Stimulated activated CD8-positive, alpha-beta memory T cell treated with anti-CD3 and anti-CD28 coated beads, Interleukin-4, amount 100 ng/mL, for 4 hours (primary cell): ENCODE measurements at regions not wholly inside any gene's neighbourhood (a gene's known extent, or its start where the extent isn't known, plus 50 kb on each side); places are given as distances from the start of the nearest gene placed in this dataset.
A peak's percentile ranks its signal among the peaks of the same experiment; 100 is the strongest.
"Not testable (repeated sequence)": the region's sequence is repeated elsewhere in the genome, so short reads cannot be mapped to it uniquely, and the experiment has no call there.

ENCODE experiments used
- DNase-seq, 2 donors: peaks; one replicate each; pipeline ENCODE4 v3.0.0-alpha.2; 2020; ENCODE audit warnings: low read depth in 2 of 2, low spot score in 1 of 2

DNA sequence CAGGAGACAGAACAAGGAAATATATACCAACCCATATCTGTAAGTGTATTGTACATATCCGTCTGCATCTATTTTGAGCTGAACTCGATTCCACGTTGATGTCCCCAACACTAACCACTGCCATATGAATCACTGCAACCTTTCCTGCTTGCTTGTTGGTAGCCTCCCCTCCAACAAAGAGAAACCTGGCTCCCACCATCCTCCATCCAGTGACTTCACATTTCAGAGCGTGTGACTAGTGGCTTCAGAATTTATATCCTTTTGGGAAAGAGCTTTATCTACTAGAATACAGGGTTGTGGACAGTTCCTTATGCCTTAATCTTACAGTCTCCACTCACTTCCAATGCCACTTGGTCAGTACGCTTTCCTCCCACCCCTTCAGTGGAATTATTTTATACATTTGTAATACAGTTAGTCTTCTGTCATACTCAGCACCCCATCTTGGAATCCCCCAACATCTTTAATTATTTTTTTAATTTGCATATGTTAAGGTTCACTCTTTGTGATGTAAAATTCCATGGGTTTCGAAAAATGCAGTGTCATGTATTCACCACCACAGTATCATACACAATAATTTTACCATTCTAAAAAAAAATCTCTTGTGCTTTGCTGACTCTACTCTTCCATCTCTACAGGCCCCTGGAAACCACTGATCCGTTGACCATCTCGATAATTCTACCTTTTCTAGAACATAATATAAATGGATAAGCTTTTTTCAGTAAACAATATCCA, 264.7 kb downstream of the BCL2L11 start:
- not testable (repeated sequence) for DNase-seq

DNA sequence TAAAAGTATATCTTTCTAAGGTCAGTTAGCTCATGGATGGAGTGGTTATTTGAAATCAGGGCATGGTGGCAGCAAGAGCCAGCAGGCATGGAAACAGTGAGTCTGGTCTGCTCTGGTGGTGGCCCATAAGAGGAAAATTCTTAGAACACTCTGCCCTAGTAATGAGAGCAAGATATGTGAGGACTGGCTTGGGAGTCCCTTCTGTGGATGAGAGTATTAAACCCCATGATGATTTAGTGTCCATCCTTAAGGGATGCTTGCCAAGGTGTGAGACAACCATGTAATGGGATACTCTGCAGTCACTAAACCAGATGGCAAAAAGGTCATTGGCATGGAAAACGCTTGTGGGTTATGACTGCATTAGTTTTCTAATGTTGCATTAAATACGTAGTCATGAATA, 269.9 kb downstream of the BCL2L11 start:
- not testable (repeated sequence) for DNase-seq

DNA sequence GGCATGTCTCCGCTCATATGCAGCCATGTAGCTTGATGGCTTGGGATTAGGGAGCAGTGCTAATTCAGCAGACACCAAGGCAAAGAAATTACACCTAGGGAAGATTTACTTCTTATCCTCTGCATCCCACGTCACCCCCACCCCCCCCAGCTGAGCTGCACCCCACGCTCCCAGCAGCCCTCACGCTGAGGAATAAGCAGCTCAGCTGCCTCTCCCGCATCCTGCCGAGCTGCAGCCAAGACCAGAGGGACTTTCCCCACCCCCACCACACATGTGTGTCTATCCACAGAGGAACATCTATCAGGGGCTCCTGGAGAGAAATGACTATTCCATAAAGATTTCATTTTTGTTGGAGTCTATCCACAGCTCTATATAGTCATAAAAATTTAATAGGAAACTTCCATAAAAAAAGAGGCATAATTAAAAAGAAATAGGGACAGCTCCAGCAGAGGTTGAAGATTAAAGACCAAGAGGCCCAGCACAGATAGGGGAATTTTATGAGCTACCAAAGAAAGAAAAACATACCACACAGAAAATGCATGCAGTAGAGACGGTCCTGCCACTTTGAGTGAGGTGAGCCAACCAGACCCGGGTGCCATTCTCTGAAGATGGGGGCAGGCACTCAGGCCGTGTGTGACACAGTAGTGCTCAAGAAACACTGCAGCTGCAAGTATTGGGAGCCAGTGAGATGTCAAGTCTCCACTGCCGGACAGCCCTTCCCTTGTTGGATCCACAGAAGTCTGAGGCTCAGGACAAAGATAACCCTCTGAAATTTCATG, 274.8 kb downstream of the BCL2L11 start:
- DNase-seq, result peak in 1 of 2 donors; percentile 5

DNA sequence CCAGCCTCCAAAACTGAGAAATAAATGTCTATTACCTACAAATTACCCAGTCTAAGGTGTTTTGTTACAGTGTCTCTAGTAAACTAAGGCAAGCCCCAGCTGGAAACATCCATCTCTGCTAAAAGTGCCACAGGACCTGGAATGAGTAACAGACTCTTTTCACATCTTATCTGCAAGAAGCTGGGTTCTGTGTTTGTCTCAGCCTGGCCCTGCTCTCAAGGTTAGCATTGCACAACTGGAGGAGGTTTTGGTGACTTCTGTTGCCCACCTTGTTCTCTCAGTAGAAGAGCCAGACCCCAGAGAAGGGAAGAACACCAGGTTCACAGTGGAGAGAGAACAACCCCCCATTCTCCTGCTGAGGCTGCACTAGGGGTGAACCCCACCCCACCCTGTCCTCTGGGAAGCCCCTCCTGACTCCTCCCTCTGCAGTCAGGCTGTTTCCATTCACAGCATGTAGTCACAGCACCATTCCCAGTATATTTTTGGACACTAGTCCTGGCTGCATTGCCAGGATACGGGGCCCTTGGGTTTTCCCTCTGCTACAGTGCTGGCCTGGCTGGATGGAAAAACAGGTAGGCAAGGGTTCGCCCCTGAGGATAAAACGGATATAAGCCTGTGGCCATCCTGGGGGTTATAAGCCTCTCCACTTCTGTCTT, 280.0 kb downstream of the BCL2L11 start:
- not testable (repeated sequence) for DNase-seq

- DNase-seq, result not testable (repeated sequence)
Measured at GRCh38 chr2:111401270-111402140, 280.8 kb downstream of the BCL2L11 start.

DNA sequence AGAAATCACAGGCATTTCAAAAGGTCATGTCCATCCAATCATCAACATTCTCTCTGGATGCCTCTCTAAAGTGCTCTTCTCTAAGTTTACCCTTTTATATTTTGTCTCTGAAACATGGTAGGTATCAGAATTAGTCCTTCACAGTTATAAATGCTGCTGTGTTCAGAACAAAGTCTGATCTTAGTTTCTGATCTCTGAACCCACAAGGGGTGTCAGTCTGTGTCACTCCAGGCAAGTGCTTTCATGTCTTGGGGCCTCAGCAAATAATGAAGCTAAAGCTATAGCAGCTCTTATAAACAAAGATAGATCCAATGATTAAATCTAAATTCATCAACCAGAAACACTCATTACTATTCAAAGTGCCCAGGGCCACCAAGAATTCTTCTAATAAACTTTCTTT, 281.7 kb downstream of the BCL2L11 start:
- DNase-seq, result not testable (repeated sequence)

- DNase-seq, result not testable (repeated sequence)
Measured at GRCh38 chr2:111403287-111403686, 282.6 kb downstream of the BCL2L11 start.

DNA sequence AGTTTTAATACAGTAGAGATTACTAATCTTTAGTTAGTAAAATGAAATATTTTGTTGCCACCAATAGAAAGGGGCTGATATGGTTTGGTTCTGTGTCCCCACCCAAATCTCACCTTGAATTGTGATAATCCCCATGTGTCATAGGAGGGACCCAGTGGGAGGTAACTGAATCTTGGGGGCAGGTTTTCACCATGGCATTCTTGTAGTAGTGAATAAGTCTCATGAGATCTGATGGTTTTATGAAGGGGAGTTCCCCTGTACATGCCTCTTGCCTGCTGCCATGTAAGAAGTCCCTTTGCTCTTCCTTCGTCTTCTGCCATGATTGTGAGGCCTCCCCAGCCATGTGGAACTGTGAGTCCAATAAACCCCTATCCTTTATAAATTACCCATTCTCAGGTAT, 285.9 kb downstream of the BCL2L11 start:
- not testable (repeated sequence) for DNase-seq

- DNase-seq, result not testable (repeated sequence)
Measured at GRCh38 chr2:111407632-111408194, 287.0 kb downstream of the BCL2L11 start.

- not testable (repeated sequence) for DNase-seq
Measured at GRCh38 chr2:111410868-111411406, 290.2 kb downstream of the BCL2L11 start.

DNA sequence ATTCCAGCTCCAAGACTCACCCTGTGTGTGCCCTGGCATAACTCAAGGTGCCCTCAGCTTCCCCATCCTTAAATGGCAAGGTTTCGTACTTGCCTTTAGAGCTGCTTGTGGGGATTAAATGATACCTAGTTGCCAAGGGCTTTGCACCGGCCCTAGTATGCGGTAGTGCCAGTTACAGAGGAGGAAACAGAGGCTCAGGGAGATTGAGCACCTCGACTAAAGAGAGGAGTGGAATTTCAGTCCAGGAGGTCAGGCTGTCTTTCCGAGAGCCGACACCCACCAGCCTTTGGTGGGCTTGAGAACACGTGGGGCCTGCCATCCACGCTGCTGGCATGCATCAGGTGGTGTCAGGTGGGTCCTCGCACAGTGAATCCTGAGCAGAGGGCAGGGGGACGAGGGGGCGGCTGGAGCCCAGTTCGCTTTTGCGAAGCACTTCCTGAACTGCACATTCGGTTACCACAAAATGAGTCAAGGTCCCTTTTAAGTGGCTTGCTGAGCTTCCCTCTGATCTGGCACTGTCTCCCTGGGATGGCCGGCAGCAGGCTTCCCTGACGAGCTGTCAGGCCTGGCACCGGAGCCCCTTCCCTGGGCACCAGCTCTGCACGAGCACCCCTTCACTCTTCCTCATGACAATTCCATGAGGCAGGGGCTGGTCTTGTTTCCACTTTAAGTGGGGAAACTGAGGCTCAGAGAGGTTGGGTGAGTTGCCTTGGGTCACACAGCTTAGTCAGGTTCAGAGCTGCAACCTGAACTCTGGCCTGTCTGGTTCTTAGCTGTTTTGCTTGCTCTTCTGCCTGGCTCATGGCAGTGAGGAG, 291.4 kb downstream of the BCL2L11 start:
- DNase-seq, result not testable (repeated sequence)

DNA sequence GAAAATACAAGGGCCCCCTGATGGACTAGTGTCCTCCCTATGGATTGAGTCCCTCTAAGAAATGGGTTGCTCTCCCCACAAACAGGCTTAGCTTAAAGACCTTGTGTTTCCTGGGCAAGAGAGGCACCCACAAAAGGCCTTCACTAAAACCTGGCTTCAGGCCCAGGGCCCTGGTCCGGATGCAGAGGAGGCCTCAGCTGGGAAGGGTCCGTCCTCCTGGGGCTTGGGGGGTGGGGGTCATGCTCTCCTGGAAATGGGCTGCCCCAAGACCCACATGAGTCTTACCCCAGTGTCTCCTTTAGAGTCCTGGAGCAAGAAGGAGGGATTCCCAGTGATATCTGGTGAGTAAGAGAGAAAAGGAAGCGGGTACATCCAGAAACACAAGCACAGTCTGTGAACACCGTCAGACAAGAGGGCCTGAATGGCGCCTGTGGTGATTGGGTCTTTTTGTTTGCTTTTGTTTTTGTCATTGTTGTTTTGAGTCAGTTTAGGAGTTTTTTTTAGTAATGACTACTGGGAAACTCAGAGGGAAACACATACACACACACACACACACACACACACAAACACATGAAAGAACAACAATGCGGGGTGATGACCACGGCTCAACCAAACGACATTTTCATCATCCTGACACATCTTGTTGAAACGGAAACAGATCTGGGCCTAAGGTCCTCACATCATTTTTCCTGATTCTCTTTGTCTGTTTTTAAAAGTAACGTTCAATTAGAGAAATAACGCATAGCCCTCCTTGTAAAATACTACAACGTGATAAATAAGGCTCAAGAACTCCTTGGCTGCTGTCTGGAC, 292.3 kb downstream of the BCL2L11 start:
- not testable (repeated sequence) for DNase-seq

- DNase-seq, result not testable (repeated sequence)
Measured at GRCh38 chr2:111413950-111414349, 293.2 kb downstream of the BCL2L11 start.

DNA sequence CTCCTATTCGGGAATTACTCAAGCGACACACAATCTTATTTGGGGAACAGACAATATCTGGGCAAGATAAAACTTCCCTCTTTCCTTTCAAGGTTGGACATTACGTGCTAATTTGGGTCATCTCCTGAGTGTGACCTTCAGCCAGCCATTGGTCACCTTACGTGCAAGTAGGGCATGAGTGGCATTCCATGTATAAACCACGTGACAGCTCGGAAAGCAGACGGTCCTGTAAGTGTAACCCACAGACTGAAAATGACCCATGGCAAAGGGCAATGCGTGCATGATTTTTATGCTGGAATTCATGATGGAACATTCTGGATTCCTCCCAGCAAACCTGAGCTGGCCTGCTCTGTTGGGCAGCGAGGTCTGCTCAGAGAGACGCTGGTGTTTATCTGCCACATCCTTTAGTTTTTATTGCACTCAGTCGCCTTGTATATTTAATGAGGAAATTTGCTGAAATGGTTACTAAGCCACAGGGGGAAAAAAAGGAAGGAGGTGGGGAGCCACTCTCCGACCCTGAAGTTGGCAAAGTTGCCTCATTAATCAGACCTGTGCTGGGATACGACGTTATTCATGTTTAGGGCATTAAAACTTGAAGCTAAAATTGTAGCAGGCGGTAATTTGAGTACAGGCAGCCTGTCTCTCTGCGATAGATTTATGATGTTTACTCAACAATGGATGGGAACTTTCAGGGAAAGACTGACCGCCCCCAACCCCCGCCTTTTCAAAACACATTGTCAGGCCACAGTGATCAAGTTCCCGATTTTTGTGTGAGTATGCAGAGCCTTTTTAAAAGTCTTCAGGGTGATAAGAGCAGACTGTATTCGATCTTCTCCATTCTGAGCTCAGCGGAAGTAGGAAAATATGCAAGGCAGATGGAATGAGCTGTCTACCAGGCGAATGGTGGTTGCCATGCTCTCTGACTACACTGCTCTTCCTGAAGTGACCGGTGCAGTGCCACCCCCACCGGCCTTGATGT, 295.3 kb downstream of the BCL2L11 start:
- DNase-seq, result not testable (repeated sequence)

DNA sequence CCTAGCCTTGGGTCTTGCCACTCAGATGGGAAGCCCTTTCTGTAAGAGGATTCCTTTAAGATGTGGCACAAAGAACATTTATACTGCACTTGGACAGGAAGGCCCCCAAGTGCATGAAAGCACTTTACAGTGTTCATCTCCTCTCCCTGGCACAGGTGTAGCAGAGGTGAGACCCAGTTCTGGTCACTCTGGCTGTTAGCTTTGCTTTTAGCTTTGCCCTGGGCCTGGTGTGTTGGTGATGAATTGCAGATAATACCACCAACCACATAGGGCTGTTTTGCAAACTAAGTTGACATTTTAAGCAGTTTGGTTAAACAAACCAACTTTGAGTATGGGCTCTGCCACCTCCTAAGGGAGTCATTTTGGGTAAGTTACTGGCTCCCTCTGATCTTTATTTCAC, 296.3 kb downstream of the BCL2L11 start:
- DNase-seq, result not testable (repeated sequence)

- not testable (repeated sequence) for DNase-seq
Measured at GRCh38 chr2:111418091-111418875, 297.6 kb downstream of the BCL2L11 start.
